HepG2 (cell line): ENCODE measurements at regions not wholly inside any gene's neighbourhood (a gene's known extent, or its start where the extent isn't known, plus 50 kb on each side); places are given as distances from the start of the nearest gene placed in this dataset.

ENCODE experiments used
- DNMT1 ChIP-seq: sonication (generic); formaldehyde crosslinking; IDR thresholded peaks from 2 replicates; pipeline ENCODE4 v1.5.1; 2020; ENCODE audit warnings: mild to moderate bottlenecking, missing genetic modification reagents
- EP300 ChIP-seq, 3 experiments: sonication (generic) in 1 of 3; formaldehyde crosslinking in 1 of 3; IDR thresholded peaks; 2 replicates each; pipeline versions ENCODE4 v1.5.1 to v1.6.1; 2011 to 2020; ENCODE audit warnings: low read depth in 2 of 3, low read length in 2 of 3, borderline replicate concordance in 1 of 3, improper control_type of control experiment in 1 of 3, mild to moderate bottlenecking in 1 of 3, missing genetic modification reagents in 1 of 3, moderate library complexity in 1 of 3
- PHF8 ChIP-seq: sonication (generic); formaldehyde crosslinking; IDR thresholded peaks from 2 replicates; pipeline ENCODE4 v1.5.0; 2020; ENCODE audit warnings: missing genetic modification reagents
- XRCC5 ChIP-seq: fragments of 200-400 bp; formaldehyde crosslinking; optimal IDR thresholded peaks from 2 replicates; pipeline ENCODE3; 2017; ENCODE audit warnings: mild to moderate bottlenecking, low read length

- TF ChIP-seq DNMT1 (CRISPR knock-in tag) (no peak), EP300 (IDR thresholded peaks at IDR 0.05; ENCODE audit: low read depth in 2 of 2, low read length in 2 of 2) (no peak), EP300 (CRISPR knock-in tag; IDR thresholded peaks at IDR 0.05; ENCODE audit: borderline replicate concordance) (no peak), XRCC5 (no peak), PHF8 (no peak)
Observed at GRCh38 chr15:70274908-70275307, 177.2 kb upstream of the TLE3 start.
